HuH-7.5 (cell line): ENCODE measurements at regions not wholly inside any gene's neighbourhood (a gene's known extent, or its start where the extent isn't known, plus 50 kb on each side); places are given as distances from the start of the nearest gene placed in this dataset.

Experiments
- DNase-seq: peaks from one replicate; pipeline ENCODE4 v3.0.0; 2011; ENCODE audit warnings: low spot score

DNA sequence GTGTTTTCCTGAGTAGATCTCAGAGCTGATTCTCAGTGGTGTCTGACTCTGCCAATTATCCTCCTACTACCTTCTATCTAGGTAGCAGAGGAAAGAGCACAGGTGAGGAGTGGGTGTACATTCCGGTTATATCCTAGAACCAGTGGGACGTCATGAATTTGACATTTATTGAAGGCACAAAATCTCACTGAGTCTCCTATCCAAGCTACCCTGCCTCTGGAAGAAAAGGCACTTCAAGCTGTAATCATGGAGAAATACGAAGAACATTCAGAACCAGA is 952.2 kb downstream of the TUSC7 start:
- no peak for DNase-seq

DNA sequence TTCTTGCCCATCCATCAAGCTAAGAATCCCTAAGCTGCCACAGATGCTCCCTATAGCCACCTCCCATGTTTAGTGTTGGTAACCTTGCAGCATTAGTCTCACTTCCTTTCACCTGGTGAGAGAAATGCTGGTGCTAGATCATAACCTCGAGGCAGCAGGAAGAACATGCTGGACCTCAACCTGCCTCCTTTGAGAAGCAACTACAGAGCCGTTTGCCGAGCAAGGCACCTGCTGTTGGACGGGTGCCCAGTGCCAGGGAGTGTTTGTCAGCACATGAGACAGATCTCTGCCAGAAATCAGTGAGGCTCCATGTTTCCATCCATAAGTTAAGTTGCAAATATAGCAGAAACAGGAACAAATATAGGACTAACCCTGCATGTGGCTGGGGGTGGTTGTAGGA is 955.7 kb downstream of the TUSC7 start:
- no peak for DNase-seq

DNA sequence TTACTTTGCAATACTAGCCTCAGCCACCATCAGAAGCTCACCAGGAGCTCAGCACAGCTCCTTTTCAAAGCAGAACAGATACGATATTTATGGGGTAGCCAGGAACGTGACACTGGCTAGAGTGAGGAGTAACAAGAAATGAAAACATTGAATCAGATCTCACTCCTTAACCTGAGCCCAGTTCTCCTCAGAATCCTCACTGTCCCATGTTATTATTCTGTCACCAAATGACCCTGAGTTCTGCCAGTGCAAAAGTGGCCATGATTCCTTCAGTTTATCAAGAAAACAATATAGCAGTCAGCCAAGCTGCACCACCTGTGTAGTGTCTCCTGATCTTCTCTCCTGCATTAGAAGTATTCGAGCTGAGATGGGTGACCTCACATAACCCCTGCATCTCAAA is 956.7 kb downstream of the TUSC7 start:
- DNase-seq = no peak

DNA sequence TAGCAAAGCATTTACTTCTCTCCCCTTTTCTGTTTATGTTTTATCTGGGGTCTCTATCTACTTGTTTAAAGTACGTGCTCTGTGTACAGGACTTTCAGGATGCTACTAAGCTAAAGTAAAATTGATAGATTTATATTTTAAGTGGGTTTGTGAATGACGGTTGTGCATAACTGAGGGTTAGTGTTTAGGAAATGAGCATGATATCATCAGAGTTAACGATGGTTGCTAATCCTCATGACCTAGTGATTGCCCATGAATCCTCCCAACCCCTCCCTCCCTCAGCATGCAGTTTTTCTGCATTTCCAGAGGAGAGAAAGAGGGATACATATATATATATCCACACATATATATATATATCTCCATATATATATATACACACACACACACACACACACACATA is 957.2 kb downstream of the TUSC7 start:
- DNase-seq = no peak

DNA sequence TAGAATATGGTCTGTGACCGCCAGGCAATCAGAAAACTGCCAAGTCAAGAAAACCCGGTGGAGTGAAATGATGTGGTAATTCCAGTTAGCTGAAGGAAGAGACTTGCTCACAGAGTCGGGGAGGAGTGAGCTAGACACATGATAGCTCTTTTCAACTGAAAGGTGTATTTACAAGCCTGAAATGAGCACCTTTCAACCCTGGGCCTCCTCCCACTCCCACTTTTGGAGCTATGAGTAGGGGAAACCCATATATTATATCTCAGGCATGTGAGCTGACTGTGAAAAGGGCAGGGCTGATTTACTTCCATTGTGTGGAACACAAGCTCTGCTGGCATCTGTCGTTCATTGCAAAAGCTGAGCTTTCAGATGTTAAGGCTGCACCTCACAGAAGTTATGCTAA is 960.2 kb downstream of the TUSC7 start:
- no peak for DNase-seq

DNA sequence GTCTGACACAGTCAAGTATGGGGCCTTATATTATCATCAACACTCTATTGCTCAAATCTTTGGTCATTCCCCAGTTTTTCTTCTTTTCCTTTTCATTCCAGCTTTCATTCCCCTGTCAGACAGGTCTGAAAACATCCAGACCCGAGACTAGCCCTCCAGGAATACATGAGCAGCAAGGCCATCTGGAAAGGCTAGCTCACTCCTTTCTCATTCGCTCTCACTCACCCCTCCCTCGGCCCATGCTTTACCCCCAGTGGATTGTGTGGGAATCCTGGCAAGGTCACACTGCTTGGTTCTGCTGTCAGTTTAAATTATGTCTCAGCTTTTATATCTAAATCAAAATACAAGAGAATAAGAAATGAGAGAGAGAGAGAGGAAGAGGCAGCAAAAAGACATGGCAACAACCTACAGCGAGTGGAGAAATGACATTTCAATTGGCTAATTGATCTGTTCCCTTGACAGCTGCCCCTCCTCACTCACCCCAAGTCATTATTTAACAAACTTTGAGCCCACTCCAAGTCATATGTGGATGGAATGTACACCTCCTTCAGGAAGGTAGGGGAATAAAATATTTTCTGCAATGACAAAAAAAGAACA is 962.2 kb downstream of the TUSC7 start:
- DNase-seq = no peak

DNA sequence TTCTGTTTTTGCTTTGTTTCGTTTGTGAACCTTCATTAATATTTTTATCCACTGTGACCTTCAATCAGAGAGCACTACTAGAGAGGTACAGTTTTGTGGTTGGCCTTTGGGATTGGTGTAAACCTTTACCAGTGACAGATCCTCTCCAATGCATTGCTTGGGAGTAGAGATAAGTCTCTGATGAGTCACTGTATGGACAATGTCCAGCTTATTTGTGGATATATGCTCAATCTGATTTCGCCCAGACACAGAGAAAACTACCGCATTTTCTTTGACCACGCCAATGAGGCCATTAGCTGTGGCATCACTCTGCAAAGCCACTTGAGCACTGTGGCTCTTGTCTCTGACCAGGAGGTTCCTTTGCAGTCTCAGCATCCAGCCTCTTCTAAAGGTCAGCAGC is 964.7 kb downstream of the TUSC7 start:
- no peak for DNase-seq

DNA sequence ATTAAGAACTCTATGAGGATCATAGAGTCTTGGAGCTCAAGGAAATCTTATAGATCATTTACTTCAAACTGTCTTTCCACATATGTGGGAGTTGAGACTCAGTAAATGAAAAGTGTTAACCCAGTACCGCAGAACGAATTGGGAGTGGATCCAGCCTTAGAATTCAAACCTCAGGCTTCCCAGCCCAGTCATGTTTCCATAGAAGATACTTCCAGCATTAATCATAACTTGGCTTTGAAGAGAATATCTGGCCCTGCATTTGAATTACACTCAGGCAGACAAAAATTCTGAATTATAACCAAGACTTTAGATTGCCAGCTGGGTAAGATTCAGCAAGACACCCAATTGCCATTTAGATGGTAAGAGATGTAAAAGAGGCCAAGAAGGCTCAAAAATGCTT is 972.0 kb downstream of the TUSC7 start:
- no peak for DNase-seq

DNA sequence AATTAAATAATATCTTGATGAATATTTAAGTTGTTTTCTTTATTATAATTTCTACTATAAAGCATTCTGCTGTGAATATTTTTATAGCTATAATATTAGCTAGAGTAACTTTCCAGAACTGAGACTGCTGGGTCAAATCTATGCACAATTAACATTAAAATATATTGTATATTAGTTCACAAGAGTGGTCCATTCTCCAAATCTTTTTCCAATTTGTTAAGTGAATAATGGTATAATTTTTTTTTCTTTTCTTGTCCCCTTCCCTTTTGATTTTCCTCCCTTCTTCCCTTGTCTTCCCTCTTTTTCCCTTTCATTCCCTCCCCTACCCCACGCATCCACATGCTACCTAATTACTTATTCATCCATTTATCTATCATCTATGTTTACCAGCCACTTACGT is 977.5 kb downstream of the TUSC7 start:
- DNase-seq = no peak

DNA sequence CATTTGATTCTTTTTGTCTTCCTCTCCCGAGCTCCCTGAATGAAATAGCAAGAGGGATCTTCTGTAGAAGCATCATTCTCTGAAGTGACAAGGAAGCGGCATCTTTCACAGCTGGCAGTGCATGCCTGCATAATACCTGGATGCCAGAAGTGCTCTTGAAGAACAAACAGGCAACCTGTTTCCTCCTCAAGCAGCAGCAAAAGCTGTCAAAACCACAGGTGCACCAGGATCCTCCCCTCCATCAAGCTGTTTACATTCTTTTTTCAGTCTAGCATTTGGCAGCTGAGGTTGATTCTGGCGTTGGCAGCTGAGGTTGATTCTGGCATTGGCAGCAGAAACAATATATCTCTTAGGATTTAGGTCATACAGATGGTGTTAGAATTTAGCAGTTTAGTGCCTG is 979.0 kb downstream of the TUSC7 start:
- DNase-seq = no peak

DNA sequence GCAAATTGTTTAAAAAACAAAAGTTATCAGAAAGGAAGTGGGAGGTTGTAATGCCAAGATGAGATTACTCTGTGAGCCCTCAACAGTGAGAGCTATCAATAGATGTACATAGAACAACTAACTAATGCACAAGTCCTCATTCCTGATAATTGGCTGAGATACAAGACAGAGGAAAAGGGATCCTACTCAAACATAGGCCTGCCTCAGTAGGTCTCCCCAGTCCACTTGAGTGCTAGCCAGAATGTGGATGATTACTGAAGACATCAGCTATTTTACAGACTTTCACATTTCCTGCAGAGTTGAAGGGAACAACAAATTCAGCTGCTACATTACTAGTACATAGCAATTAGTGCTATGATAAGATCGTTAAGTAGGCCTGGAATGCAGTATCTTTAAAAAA is 981.9 kb downstream of the TUSC7 start:
- DNase-seq = no peak

DNA sequence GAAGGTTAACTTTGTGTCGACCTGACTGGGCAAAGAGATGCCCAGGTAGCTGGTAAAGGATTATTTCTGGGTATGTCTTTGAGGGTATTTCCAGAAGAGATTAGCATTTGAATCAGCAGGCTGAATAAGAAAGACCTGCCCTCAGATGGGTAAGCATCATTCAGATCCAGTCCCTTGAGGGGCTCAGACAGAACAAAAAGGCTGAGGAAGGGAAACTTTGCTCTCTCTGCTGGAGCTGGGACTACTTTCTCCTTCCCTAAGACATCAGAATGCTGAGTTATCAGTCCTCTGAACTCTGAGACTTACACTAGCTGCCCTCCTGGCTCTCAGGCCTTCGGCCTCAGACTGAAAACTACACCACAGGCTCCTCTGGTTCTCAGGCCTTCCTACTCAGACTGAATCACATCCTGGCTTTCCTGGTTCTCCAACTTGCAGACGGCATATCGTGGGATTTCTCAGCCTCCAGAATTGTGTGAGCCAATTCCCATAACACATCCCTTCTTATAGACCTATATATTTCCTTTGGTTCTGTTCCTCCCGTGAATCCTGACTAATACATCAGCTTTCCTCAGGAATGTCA is 982.9 kb downstream of the TUSC7 start:
- DNase-seq = no peak

DNA sequence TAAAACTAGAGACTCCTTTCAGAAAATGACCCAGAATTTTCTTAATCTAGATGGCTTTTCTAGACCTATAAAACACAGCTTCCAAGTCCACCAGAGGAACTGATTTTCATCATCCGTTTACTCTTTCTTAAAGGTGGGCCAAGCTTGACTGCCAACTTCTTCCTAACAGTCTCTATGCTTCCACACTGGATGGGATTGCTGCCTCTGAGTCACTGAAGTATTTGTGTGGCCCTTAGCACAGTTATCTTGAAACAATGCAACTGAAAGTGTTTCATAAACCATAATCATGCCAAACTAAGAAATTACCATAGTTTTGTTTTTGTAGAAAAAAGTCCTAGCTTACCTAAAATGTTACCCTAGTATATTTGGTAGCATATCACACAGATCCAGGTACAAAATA is 985.7 kb downstream of the TUSC7 start:
- DNase-seq = no peak

DNA sequence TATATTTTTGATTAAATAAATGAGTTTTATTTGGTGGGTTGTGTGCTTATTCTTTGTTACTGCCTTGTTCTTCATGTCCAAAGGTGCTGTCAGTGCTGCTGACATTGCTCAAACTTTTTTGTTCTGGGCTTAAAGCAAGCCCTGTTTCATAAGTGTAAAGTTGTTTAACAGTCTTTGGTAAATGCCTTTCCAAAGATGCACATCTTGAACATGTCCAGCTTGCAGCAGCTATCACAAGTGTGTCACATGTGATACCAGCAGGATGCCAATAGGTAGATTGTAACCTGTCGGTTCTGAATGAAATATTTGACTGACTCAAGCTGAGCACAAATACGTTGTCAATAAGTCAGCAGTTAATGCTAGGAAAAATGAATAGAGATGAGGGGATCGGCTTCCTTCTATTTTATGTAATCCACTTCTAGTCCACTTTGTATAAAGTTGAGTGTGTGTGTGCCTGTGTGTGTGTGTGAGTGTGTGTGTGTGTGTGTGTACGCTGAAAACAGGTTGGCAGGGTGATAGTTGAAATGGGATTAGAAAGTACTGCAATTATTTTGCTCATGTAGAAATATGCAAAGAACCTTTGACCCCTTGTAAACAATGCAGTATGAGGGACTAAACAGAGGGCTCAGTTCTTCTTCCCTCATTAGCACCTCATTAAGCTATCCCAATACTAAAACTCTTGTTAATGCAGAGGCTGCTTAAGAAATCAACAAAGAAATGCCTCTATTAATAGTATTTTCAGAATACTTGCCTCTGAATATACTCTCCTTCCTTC is 986.5 kb downstream of the TUSC7 start:
- DNase-seq = no peak

DNA sequence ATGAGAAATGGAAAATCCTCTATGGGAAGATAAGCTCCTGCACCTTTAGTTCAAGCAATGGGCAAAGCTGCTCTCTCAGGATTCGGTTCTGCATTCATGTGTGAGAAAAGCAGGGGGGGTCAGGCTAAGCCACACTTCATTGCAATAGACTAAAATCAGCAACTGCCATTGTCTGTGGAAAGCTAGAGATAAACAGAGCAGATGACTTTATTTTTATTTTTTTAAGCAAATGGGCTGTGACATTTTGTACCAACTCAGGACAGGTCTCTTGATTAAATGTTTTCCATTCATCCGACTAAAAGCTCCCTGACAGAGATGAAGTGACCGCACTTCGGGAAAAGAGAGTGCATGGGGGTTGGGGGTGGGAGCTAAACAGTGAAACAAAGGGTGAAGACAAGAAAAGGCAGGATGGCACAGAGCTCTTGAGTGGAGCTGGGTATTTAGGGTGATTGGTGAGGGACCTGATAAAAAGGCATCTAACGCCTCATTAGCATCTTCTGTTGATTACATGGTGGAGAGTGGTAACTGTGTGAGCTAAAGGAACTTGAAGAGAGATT is 987.4 kb downstream of the TUSC7 start:
- DNase-seq = no peak

DNA sequence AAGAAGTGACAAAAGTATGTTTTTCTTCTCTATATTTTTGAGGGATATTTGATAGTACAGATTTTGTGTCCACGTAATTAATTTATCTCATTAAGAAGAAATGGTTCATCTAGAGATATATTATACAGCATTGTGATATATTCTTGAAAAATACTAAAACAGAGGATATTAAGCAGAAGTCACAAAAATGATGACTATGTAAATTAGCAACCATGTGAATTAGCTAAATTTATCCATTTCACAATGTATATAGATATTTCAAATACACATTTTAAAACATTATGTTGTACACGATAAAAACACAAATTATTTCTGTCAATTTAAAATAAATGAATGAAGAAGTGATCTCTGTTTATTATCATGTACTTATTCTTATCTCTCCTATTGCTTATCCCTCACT is 989.5 kb downstream of the TUSC7 start:
- no peak for DNase-seq

DNA sequence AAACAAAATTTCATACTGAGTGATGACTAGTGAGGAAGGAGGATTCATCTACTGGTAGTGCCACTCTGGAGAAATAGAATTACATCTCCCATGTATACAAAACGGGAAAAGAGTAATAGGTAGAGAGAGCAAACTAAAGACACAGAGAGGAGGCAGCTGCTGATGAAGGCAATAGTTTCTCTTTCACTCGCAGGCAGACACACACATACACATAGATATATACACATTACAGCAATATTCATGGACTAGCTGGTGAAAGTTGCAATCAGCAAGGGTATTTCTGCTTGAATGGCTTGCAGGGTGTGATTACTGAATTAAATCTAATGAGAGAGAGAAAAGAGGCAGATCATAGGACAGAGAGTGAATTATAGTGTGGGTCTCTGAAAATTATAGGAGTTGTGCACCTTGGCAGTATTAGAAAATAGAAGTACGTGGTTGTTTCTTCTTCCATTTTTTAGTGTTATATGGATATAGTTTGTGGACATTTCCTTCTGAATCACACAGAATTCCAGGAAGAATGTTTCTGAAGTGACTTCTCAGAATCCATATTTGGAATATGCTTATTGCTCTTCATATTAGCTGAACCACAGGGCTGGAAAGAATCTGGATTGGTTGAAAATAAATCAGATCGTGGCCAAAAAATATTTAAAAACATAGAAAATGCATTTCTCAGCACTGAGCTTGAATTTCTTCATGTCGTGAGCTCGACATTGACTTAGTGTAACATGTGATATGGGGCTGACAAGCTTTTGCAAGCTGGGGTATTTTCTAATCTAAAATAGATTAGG is 991.2 kb downstream of the TUSC7 start:
- DNase-seq = no peak

DNA sequence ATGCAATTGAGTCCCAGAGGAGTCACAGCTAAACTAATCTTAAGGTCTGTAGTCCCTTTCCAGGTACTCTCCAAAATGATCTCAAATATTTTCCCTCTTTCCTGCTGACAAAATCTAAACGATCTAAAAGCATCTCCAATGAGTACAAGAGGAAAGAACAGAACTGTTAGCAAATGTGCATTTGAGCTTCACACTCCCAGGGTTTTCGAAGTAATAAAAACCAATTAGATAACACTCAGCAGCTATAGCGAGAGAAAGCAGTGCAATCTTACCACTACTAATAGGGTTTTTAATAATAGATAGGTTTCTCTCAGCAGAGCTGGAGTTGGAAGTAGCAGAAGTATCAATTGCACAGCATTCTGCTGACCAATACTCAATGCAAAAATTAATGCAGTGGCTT is 995.4 kb downstream of the TUSC7 start:
- DNase-seq = no peak

DNA sequence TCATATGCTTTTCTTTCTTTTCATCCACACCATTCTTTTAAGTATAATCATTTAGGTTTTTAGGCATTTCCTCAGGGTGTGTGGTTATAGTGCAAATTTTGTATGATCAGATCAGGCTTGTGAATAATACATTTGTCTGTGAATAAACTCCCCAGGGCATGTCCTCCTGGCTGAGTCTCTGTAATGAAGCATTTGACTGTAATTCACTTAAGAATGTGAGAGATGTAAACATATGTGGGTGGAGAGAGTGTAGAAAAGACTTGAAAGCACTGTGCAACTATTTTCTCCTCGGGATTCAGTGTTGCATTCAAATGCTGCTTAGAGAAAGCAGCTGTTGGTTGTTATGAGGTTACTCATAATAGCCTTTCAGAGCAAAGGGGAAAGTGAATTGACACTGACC is 996.5 kb downstream of the TUSC7 start:
- DNase-seq = no peak

DNA sequence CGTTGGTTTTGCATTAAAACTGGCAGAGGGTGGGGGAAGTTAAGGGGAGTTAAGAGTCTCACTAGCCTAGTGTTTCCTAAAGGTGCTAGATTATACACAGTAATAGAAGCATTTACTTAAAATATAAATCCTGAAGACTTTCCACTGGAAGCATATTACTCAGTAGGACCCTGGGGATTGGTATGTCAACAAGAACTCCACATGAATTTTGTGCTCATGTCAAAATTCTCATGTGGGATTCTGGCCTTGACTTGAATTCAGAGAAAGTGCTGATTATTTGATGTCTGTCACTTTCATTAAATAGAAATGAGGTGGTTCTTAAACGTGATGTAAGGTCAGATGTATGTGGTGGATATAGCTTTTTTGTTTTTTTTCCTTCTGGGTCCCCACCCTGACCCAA is 997.2 kb downstream of the TUSC7 start:
- DNase-seq = no peak

DNA sequence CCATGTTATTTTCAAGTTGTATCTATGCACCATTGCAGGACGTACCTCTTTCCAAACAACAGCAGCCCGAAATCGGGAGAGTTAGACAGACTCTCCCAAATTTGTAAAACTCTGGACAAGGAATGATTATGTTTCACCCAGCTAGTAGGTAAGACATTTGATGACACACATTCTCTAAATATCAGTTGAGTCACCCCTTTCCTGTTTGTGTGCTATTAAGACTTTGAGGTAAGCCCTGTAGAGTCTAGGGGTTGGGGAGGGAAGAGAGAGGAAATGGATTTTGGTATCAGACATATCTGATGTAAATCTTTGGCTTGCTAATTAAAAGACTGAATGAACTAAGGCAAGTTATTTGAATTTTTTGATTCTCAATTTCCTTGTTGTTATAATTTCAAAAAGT is 999.0 kb downstream of the TUSC7 start:
- no peak for DNase-seq

DNA sequence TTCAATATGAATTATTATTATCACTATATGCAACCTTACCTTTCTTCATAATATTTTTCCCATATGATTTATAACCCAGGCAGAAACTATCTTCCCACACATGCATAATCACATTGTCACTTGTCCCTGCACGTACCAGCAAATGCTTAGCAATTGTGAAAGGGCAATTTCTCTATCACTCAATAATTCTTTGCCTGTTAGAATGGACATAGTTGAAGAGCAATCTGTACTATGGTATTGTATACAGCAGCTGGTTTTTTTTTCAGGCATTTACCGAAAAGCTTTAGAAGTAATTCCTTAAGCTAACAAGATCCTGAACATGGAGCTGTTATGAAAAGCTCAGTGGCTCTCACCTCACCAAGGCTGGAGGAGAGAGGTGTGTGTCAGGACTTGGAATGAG is 999.5 kb downstream of the TUSC7 start:
- DNase-seq = no peak

DNA sequence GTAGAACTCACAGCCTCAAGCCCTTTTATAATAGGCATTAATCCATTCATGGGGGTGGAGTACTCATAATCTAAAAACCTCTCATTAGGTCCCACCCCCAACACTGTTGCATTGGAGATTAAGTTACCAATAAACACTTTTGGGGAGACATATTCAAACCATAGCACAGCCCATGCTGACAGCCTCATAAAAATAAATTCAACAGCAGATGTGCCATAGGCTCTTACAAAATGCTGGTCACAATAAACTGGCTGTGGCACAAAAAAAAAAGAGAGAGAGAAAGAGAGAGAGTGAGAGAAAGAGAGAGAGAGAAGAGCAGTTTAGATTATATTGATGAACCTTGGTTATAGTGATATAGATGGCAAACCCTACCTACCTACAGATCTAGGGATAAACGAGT is 1000.9 kb downstream of the TUSC7 start:
- no peak for DNase-seq
